GM12891 (cell line): ENCODE measurements at regions not wholly inside any gene's neighbourhood (a gene's known extent, or its start where the extent isn't known, plus 50 kb on each side); places are given as distances from the start of the nearest gene placed in this dataset.

ENCODE experiments used
- POLR2A ChIP-seq: IDR thresholded peaks from 2 replicates; pipeline ENCODE4 v1.6.1; 2011; ENCODE audit warnings: low read depth, low read length, control low read depth
- POLR2AphosphoS5 ChIP-seq: IDR thresholded peaks from 2 replicates; pipeline ENCODE4 v1.6.1; 2011; ENCODE audit warnings: low read depth, low read length, control low read depth
- SPI1 ChIP-seq: IDR thresholded peaks from 2 replicates; pipeline ENCODE4 v1.6.1; 2011; ENCODE audit warnings: low read depth, low read length, control low read depth
- TAF1 ChIP-seq: IDR thresholded peaks from 2 replicates; pipeline ENCODE4 v1.6.1; 2011; ENCODE audit warnings: low read depth, low read length, control low read depth

- no peak for TF ChIP-seq TAF1
- no peak for TF ChIP-seq POLR2A
- no peak for TF ChIP-seq POLR2AphosphoS5
- TF ChIP-seq SPI1 = no peak
These were observed 218.0 kb upstream of the FGGY start for GRCh38 chr1:59078866-59079265.
